Keratinocyte (primary cell): ENCODE measurements at regions not wholly inside any gene's neighbourhood (a gene's known extent, or its start where the extent isn't known, plus 50 kb on each side); places are given as distances from the start of the nearest gene placed in this dataset.

ENCODE experiments used
- EZH2 ChIP-seq: IDR thresholded peaks from one replicate; pipeline ENCODE4 v1.6.1; 2012; ENCODE audit warnings: inconsistent platforms, mild to moderate bottlenecking, low read length, moderate library complexity
- TF ChIP-seq, protein P1 (sequence below), 3 experiments: IDR thresholded peaks in 1 of 3; conservative IDR thresholded peaks in 1 of 3; optimal IDR thresholded peaks in 1 of 3; 2 replicates in 2 of 3; 3 replicates in 1 of 3; pipeline versions ENCODE3 to v1.5.1; 2011; ENCODE audit warnings: low read length in 3 of 3, mild to moderate bottlenecking in 3 of 3, moderate library complexity in 2 of 3, control low read depth in 1 of 3, inconsistent platforms in 1 of 3; ENCODE audit not compliant: insufficient read depth in 2 of 3; ENCODE audit errors: extremely low read depth in 1 of 3

DNA sequence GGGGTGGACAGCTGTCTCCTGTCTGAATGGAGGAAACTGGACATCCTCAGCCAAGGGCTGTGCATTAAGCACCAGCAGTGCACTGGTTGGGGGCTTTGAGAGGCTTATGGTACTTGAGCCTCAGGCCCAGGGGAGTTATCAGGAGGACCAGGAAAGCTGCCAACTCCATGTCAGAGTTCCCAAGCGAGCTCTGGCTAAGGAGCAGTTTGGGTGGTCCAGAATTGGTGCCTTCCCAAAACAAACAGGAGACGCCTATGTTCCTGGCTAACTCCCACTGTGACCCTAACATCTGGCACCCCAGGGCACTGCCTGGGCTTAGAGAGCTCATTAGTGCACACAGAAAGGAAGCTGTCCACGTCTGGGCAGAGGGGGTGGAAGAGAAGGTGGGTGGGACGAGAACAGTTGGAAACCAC, 408.6 kb upstream of the NPVF start:
- TF ChIP-seq, protein P1, sequence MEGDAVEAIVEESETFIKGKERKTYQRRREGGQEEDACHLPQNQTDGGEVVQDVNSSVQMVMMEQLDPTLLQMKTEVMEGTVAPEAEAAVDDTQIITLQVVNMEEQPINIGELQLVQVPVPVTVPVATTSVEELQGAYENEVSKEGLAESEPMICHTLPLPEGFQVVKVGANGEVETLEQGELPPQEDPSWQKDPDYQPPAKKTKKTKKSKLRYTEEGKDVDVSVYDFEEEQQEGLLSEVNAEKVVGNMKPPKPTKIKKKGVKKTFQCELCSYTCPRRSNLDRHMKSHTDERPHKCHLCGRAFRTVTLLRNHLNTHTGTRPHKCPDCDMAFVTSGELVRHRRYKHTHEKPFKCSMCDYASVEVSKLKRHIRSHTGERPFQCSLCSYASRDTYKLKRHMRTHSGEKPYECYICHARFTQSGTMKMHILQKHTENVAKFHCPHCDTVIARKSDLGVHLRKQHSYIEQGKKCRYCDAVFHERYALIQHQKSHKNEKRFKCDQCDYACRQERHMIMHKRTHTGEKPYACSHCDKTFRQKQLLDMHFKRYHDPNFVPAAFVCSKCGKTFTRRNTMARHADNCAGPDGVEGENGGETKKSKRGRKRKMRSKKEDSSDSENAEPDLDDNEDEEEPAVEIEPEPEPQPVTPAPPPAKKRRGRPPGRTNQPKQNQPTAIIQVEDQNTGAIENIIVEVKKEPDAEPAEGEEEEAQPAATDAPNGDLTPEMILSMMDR (optimal IDR thresholded peaks at IDR 0.05 in 1 of 3, IDR thresholded peaks at IDR 0.05 in 1 of 3, conservative IDR thresholded peaks at IDR 0.05 in 1 of 3; ENCODE audit: extremely low read depth in 1 of 3, insufficient read depth in 2 of 3, low read length in 3 of 3): no peak
- no peak for TF ChIP-seq EZH2
